Esophagus muscularis mucosa (tissue), 4 donors: ENCODE measurements at regions not wholly inside any gene's neighbourhood (a gene's known extent, or its start where the extent isn't known, plus 50 kb on each side); places are given as distances from the start of the nearest gene placed in this dataset.
A peak's percentile ranks its signal among the peaks of the same experiment; 100 is the strongest.

Experiments used
- DNase-seq: peaks from one replicate; pipeline ENCODE4 v3.0.0-alpha.2; 2017; ENCODE audit errors: extremely low spot score
- H3K27ac ChIP-seq, 4 donors: fragments of 200-600 bp; sonication (generic); replicated peaks in 1 of 4; 1 replicate in 3 of 4; 2 replicates in 1 of 4; pipeline ENCODE4 v1.5.1; 2016 to 2019; ENCODE audit warnings: mild to moderate bottlenecking in 1 of 4
- H3K27me3 ChIP-seq, 4 donors: fragments of 200-600 bp; sonication (generic); one replicate each; pipeline versions ENCODE4 v1.5.1 to v1.6.0; 2016 to 2019
- H3K36me3 ChIP-seq, 4 donors: fragments of 200-600 bp; sonication (generic); one replicate each; pipeline ENCODE4 v1.5.1; 2016 to 2019
- H3K4me1 ChIP-seq, 4 donors: fragments of 200-600 bp; sonication (generic); one replicate each; pipeline ENCODE4 v1.5.1; 2016 to 2019
- H3K4me3 ChIP-seq, 4 donors: fragments of 200-600 bp; sonication (generic); 1 replicate in 2 of 4; 2 replicates in 2 of 4; pipeline ENCODE4 v1.5.1; 2016 to 2019; ENCODE audit warnings: mild to moderate bottlenecking in 4 of 4, moderate library complexity in 1 of 4
- H3K9me3 ChIP-seq, 4 donors: fragments of 200-600 bp; sonication (generic); 1 replicate in 3 of 4; 2 replicates in 1 of 4; pipeline ENCODE4 v1.5.1; 2016 to 2019
- CTCF ChIP-seq, 3 experiments: fragments of 200-600 bp in 2 of 3; fragments of 450-650 bp in 1 of 3; sonication (generic) in 2 of 3; IDR thresholded peaks; one replicate each; pipeline ENCODE4 v1.5.1; 2017 to 2019; ENCODE audit warnings: antibody characterized with exemption in 3 of 3, mild to moderate bottlenecking in 2 of 3, moderate library complexity in 1 of 3
- EP300 ChIP-seq: sonication (generic); formaldehyde crosslinking; IDR thresholded peaks from one replicate; pipeline ENCODE4 v1.6.1; 2017; ENCODE audit warnings: antibody characterized with exemption
- POLR2A ChIP-seq: fragments of 450-650 bp; IDR thresholded peaks from one replicate; pipeline ENCODE4 v1.6.1; 2017; ENCODE audit warnings: antibody characterized with exemption, moderate library complexity, mild to moderate bottlenecking, low read depth
- POLR2AphosphoS5 ChIP-seq, 2 donors: sonication (generic); formaldehyde crosslinking; IDR thresholded peaks; one replicate each; pipeline ENCODE4 v1.6.1; 2017; ENCODE audit warnings: antibody characterized with exemption in 2 of 2
- WGBS: methylation state at CpG from one replicate; pipeline ENCODE4 v1.1.5; 2018; 5-methylcytosine and 5-hydroxymethylcytosine counted together
- intact Hi-C: fragments of 100-400 bp; cut with DNase I; formaldehyde crosslinking; loops from one replicate; pipeline ENCODE4 v1.15.1; 2023

GRCh38 chr1:8163039-8163438, 136.9 kb upstream of the ERRFI1 start:
- TF ChIP-seq POLR2A = no peak
- no peak for TF ChIP-seq EP300
- no peak for TF ChIP-seq CTCF (IDR thresholded peaks at IDR 0.05)
- no peak for TF ChIP-seq POLR2AphosphoS5 (IDR thresholded peaks at IDR 0.05)
- H3K4me3 ChIP-seq = no peak overlapping the region
- WGBS = 93% methylated on average over 4 of the region's 4 CpGs
- no peak for DNase-seq
- H3K27ac ChIP-seq = no peak overlapping the region
- H3K36me3 ChIP-seq = no peaks in the 10 kb centered on the region
- intact Hi-C loops = no loop called here
- peaks cover 4 to 47% (median 42%) of the 10 kb centered on the region in 4 donors for H3K4me1 ChIP-seq
- no peaks in the 10 kb centered on the region for H3K27me3 ChIP-seq
- no peaks in the 10 kb centered on the region for H3K9me3 ChIP-seq

- no peak for DNase-seq
- no peak for TF ChIP-seq EP300
- no peak for TF ChIP-seq CTCF (IDR thresholded peaks at IDR 0.05)
- no peak for TF ChIP-seq POLR2AphosphoS5 (IDR thresholded peaks at IDR 0.05)
- TF ChIP-seq POLR2A = no peak
- Histone ChIP-seq H3K4me1 (peaks cover 4 to 40% (median 36%) of the 10 kb centered on the region in 4 donors), H3K27ac (no peak overlapping the region), H3K9me3 (no peaks in the 10 kb centered on the region), H3K4me3 (no peak overlapping the region), H3K27me3 (no peaks in the 10 kb centered on the region), H3K36me3 (no peaks in the 10 kb centered on the region)
- intact Hi-C loops = no loop called here
- WGBS = 84% methylated on average over 7 of the region's 7 CpGs
These were observed 136.1 kb upstream of the ERRFI1 start for GRCh38 chr1:8162168-8162567.

GRCh38 chr1:8161546-8162105, 135.5 kb upstream of the ERRFI1 start:
- Histone ChIP-seq H3K36me3 (no peaks in the 10 kb centered on the region), H3K9me3 (no peaks in the 10 kb centered on the region), H3K27ac (peak overlapping the region in 1 of 4 donors; percentile 6), H3K4me3 (no peak overlapping the region), H3K4me1 (peaks cover 4 to 40% (median 30%) of the 10 kb centered on the region in 4 donors), H3K27me3 (no peaks in the 10 kb centered on the region)
- WGBS = 67% methylated on average over 9 of the region's 9 CpGs
- DNase-seq = no peak
- intact Hi-C loops = no loop called here
- no peak for TF ChIP-seq POLR2A
- no peak for TF ChIP-seq POLR2AphosphoS5 (IDR thresholded peaks at IDR 0.05)
- TF ChIP-seq CTCF (IDR thresholded peaks at IDR 0.05) = no peak

- H3K4me3 ChIP-seq = no peak overlapping the region
- TF ChIP-seq CTCF (IDR thresholded peaks at IDR 0.05) = no peak
- no peak for TF ChIP-seq POLR2AphosphoS5 (IDR thresholded peaks at IDR 0.05)
- TF ChIP-seq POLR2A = no peak
- no peak for TF ChIP-seq EP300
- H3K9me3 ChIP-seq = no peaks in the 10 kb centered on the region
- H3K27ac ChIP-seq = peak overlapping the region; percentile 71 to 81 (median 76)
- H3K4me1 ChIP-seq = peaks cover 0 to 40% (median 34%) of the 10 kb centered on the region in 4 donors
- 90% methylated on average over 8 of the region's 8 CpGs for WGBS
- DNase-seq = no peak
- intact Hi-C loops = no loop called here
- peaks cover 0 to 3% (median 0%) of the 10 kb centered on the region in 4 donors for H3K27me3 ChIP-seq
- H3K36me3 ChIP-seq = no peaks in the 10 kb centered on the region
These were observed 133.4 kb upstream of the ERRFI1 start for GRCh38 chr1:8159470-8160024.

GRCh38 chr1:8158995-8159394, 132.9 kb upstream of the ERRFI1 start:
- intact Hi-C loops = no loop called here
- WGBS = 83% methylated on average over 4 of the region's 4 CpGs
- H3K4me3 ChIP-seq = no peak overlapping the region
- no peak for TF ChIP-seq POLR2A
- no peak for TF ChIP-seq CTCF (IDR thresholded peaks at IDR 0.05)
- no peak for TF ChIP-seq EP300
- no peak for TF ChIP-seq POLR2AphosphoS5 (IDR thresholded peaks at IDR 0.05)
- H3K27me3 ChIP-seq = peaks cover 0 to 3% (median 0%) of the 10 kb centered on the region in 4 donors
- peaks cover 0 to 45% (median 40%) of the 10 kb centered on the region in 4 donors for H3K4me1 ChIP-seq
- no peaks in the 10 kb centered on the region for H3K9me3 ChIP-seq
- no peaks in the 10 kb centered on the region for H3K36me3 ChIP-seq
- H3K27ac ChIP-seq = peak overlapping the region; percentile 71 to 81 (median 76)
- no peak for DNase-seq
